Left colon (tissue), 2 donors: ENCODE measurements at regions not wholly inside any gene's neighbourhood (a gene's known extent, or its start where the extent isn't known, plus 50 kb on each side); places are given as distances from the start of the nearest gene placed in this dataset.

ENCODE experiments used
- ATAC-seq: fragments of 200-7000 bp; cut with Tn5 transposase; one replicate; pipeline ENCODE4 v1.9.1; 2020; ENCODE audit warnings: mild to moderate bottlenecking, moderate library complexity
- DNase-seq, 2 donors: peaks; one replicate each; pipeline ENCODE4 v3.0.0-alpha.2; 2020
- intact Hi-C, 2 donors: fragments of 100-400 bp; cut with DNase I in 1 of 2; cut with micrococcal nuclease in 1 of 2; formaldehyde crosslinking; loops; one replicate each; pipeline versions ENCODE4 v1.11.2 to v1.14.0; 2022; cut with DNase I, micrococcal nuclease
- donor health status: DM: no; HTN: no; CAD: no.
- donor health status: DM: yes; HTN: yes; CAD: no.

DNA sequence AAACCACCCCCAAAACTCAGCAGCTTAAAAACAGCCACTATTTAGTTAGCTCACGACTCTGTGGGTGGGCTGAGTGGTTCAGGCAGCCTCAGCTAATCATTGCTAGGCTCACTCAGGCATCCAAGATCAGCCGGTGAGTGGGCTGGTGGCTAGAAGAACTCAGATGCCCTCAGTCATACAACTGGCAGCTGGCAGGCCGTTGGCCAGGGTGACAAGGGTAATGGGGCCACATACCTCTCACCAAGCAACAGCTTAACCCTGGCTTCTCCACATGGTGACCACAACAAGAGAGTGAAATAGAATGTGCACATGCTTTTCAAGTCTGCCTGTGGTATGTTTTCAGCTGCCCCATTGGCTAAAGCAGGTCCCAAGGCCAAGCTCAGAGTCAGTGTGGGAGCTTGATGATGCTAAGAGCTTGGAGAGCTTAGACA, 435.4 kb upstream of the TSHZ3 start:
- intact Hi-C loops = no loop called here
- DNase-seq (no peak), ATAC-seq (no peak)

DNA sequence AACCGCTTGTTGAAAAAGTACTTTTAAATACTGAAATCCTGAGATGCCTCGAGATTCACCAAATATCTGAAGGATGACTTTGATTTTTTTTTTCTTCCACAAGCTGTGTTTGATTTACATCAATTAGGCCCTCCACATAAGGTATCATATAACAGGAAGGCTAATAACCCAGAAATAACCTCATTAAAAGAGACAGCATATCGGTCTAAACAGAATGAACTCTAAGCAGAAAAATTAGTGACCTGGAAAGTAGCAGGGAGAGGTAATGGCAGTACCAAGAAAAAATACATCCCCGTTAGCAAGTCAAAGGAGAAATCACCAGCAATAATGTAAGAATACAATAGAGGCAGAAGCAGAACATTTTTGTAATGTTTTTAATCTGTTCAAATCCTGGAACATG, 452.4 kb upstream of the TSHZ3 start:
- intact Hi-C loops = no loop called here
- no peak for ATAC-seq
- no peak for DNase-seq

DNA sequence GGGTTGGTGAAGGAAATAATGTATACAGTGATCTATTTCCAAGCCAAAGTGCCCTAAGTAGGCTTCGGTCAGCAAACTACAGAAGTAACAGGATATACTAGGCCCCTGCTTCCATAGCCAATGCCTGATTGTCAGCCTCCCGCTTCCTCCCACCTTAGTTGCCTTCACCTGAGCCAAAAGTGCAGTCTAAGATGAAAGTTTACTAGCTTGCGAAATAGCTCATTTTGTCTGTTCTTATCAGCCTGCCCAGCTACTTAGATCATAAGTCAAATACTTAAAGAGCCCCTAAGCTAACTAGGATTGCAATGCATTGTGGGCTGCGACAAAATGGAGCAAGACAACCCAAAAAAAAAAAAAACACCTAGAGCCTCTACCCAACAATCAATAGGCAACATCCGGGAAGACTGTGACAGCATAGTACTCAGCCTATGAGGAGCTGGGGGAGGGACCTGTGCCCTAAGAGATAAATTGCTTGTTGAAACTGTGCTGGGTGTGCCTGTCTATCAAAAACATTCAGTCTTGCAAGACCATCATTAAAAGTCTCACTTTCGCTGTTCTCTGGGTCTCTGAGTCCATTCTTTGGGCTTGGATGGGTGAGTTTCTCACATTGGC, 454.7 kb upstream of the TSHZ3 start:
- intact Hi-C loops = no loop called here
- ATAC-seq (no peak), DNase-seq (no peak)

DNA sequence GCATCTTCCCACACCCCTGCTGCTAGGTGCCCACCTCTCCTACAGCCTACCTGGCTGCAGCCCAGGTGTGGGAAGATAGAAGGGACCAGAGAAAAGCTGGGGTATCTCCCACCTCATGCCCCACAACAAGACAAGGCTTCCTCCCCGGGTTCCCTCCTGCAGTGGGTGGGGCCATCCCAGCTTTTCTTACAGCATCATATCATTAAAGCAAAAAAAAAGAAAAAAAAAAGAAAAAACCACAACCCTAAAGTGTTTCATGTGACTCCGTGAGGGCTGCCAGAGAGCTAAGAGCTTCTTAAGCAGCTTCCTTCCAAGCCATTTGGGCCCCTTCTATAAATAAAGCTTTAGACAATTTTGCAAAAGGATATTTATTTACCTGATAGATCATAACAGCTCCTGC, 455.4 kb upstream of the TSHZ3 start:
- DNase-seq (no peak), ATAC-seq (no peak)
- intact Hi-C loops = no loop called here

DNA sequence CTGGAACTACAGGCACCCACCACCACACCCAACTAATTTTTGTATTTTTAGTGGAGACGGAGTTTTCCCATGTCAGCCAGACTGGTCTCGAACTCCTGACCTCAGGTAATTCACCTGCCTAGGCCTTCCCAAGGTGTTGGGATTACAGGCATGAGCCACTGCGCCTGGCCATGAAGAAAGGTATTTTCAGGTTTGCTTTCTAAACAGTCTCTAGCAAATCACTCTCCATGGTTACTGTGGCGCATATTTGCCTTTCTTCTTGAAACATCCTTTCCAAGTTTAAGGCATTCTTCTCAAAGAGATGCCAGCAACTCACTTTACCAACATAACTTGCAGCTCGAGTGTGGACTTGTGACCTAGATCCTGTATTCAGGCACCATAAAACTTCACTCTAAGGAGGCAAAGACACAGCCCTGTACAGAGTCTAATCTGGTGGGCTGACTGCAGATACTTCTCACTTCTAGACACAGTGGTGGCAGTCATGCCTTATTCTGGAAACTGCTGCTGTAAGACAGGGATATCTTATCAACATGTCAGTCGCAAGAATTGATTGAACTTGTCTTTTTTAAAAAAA, 461.4 kb upstream of the TSHZ3 start:
- ATAC-seq (no peak), DNase-seq (no peak)
- intact Hi-C loops = no loop called here

DNA sequence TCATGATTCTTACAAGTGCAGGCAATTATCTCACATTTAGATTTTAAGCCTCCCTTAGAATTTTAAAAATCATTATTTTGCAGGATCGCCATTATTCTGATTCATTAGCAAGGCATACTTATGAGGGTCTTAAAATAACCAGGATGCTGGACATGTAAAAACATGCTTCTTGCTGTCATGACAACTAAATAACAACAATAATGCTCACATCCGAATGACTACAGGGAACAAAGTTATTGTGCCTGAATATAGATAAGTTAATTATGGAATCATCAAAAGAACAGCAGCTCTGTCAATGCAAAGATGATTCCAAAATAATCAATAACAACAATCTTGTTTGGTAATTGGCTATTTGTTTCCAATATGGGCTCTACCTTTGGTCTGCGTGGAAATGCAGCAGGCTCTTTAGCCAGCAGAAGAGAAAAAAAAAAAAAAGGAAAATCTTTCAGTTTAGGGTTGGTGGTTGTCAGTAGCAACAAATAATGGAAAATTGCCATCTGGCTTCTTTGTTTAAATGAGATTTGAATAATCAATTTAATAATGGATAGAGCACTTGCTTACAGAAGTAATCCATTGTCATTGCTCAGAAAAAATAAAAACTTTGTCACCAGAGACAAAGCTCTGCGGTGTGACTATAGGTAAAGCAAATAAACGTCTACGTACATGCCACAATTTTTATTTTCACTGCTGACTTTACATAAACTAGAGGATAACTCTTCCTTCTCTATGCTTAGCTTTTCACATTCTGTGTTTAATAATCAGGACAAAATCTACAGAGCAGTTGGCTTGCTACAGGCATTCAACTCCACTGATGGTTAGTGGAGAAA, 468.9 kb upstream of the TSHZ3 start:
- ATAC-seq (no peak), DNase-seq (no peak)
- intact Hi-C loops = no loop called here

DNA sequence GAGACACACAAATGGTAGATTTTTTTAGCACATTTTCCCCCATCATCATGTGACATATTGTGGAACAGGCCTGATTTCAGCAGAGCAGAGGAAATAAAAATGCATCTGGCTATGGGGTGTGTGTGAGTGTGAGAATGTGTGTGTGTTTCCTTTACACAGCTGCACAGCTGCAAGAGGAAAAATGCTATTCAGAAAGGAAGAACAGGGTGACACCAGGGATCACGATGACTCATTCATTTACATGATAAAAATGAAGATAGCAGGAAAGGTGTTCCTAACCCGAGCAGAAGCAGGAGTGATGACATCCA, 469.5 kb upstream of the TSHZ3 start:
- intact Hi-C loops = no loop called here
- no peak for DNase-seq
- ATAC-seq = no peak

DNA sequence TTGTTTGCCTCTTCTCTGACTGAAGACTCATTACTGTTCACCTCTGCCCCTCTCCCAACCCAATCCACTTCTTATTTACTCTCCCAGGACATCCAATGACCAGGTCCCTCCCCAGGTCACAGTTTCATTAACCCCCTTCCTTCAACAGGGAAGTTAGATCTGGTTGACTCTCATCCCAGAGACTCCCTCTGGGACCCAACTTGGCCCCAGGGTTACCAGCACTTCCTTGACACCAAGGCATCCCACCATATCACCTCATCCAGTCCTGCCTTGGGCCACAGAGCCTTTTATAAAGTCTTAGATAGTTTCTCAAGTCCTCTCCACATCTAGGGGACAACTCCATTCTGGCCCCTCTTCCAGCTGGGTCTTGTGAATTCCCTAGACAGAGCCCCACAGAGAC, 470.6 kb upstream of the TSHZ3 start:
- no peak for ATAC-seq
- DNase-seq = no peak
- intact Hi-C loops = no loop called here

DNA sequence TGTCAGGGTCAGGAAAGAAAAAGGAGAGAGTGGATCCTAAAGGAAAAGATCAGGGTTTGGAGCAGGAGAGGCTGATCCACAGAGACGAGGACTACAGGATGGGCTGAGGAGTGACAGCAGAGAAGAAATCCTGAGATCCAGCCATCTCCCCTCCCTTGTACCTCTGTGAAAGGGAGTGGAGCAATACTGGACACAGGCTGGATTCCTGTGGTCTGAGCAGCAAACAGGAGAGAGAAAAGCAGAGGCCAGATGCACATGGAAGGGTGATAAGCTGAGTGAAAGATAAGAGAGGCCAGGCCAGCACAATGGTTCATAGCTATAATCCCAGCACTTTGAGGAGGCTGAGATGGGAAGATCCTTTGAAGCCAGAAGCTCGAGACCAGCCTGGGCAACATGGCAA, 472.1 kb upstream of the TSHZ3 start:
- no peak for ATAC-seq
- intact Hi-C loops = no loop called here
- DNase-seq = no peak

DNA sequence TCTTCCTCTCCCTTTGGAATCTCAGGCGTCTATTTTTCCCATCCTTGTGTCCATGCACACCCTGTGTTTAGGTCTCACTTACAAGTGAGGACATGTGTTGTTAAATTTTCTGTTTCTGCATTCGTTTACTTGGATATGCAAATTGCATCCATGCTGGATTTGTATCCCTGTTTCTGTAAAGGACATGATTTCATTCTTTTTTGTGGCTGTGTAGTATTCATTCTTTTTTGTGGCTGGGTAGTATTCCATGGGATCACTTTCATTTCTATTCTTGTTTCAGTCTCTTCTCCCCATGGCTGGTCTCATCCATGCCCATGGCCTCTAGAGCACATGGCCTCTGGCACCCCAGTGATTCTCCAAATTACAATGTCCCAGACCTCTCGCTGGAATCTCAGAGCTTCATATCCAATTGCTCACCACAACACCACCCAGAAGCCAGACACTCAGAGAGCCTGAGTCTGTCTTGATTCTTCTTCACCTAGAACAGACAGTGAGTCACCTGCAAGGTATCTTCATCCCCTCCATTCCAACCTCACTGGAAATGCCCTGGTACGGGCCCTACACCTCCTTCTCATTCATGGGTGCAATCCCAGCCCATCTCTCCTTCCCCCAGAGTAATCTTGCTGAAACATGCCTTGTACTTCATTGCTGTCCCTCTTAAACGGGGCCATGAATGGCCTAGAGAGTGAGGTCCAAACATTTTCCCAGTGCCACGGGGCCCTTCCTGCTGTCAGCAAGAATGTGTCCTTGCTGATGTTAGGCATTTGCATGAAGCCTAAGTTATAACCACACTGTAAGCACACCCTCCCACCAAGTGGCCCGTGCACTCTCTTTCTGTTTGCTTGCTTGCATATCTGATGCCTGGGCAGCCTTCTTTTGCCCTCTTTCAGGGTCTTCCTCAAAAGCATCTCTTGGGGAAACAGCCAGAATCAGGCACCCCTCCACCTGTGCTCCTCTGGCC, 476.2 kb upstream of the TSHZ3 start:
- no peak for DNase-seq
- ATAC-seq = no peak
- intact Hi-C loops = no loop called here

DNA sequence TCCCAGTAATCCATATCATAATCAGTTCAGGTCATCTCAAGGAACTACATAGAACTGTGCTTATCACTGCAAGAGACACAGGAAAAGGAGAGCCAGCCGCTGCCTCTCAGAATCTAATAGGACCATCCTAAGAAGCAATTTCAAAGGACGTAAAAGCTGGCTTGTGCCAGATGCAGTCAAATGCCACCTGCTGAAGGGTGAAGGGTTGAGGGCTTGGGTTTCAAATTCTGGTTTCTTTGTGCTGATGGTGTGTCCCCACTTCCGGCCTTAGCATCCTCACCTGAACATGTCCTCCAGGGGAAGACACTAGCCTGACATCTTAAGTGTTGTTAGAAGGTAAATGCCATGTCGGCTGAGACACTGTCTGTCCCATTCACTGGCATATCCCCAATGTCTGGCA, 477.1 kb upstream of the TSHZ3 start:
- DNase-seq (no peak), ATAC-seq (no peak)
- intact Hi-C loops = no loop called here

DNA sequence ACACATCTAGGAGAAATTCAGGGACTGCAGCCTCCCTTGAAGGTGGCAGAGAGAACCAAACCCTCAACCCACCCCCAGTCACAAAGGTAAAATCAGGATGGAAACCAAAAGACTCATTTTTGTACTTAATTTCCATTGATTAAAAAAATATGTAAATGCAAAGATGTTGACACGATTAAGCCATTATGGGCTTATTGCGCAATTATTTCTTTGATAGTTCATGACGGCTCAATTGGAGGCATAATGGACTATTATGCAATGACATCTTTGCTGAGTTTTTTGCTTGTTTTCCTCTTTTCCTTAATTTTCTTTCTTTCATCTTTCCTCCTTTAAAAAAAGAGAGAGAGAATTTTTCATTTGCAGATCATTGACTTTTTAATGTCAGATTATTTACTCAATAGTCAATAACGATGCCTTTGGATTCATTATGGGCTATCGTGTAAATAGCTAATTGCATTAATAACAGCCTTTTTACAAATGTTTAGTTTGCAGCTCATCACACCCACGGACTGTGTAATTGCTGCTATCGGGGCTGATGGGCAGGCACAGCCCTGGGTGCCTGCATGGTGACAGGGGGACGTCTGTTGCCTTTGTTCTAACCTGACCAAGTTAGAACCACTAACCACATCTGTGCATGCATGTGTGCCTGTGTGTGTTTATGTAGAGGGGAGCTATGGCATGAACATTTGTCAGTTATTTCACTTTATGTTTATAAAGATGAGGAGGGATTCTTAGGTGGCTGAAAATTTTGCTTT, 482.4 kb upstream of the TSHZ3 start:
- ATAC-seq = no peak
- intact Hi-C loops = no loop called here

DNA sequence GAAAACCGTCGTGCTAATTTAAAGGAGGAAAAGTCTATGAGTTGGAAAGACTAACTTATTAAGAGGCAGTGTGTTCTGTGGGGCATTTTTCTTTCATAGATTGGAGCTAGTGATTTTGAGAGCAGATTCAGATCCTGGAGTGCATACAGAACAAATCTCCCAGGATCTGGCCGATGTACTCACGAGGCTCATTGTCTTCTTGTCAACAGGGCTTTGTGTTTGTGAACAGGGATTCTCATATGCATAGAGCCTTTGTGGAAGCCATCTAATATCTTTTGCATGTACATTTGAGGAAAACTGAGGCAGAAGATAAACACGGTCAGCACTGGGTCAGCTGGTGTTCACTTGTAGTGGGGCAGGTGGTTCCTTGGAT, 482.9 kb upstream of the TSHZ3 start:
- DNase-seq (no peak), ATAC-seq (no peak)
- intact Hi-C loops = no loop called here

More for the DNA sequence above, 482.4 kb upstream of the TSHZ3 start:
- no peak for DNase-seq

DNA sequence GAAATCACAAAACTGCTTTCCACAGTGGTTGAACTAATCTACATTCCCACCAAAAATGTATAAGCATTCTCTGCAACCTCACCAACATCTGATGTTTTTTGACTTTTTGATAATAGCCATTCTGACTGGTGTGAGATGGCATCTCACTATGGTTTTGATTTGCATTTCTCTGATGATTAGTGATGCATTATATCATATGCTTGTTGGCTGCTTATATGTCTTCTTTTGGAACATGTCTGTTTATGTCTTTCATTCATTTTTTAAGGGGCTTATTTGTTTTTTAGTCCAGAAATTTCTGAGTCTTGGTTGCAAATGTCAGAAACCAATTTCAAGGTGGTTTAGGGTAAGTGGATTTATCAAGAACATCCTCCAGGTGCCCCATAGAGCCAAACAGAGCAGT, 484.8 kb upstream of the TSHZ3 start:
- DNase-seq = no peak
- intact Hi-C loops = no loop called here

DNA sequence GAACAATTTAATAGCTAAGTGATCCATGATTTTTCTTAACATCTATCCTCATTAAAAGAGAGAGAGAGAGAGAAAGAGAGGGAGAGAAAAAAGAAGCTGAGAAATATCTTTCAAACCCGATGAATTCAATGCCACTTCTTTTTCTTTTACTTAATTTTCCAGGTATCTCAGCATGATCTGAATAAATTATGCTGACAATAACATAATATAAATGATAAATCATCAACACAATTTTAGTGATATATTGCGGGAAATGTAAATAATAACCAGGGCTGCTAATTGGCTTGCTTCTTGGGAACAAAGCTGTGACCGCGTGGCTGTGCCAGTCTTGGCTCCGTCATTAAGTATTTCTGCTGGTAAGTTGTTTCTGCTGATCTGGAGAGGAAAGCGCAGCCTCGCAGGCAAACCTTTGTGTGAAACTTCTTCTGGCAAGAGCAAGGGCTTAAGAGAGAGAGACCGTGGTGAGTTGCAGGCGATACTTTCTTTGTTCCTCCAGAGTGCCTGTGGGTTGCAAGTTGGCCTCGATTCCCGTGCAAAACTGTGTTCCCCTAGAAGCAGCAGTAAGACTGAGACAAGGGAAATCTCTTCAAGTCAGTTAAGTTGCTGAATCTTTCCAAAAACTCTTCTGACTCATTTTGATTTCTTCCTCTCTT, 489.1 kb upstream of the TSHZ3 start:
- ATAC-seq = no peak
- intact Hi-C loops = no loop called here
- no peak for DNase-seq

More for the DNA sequence above, 484.8 kb upstream of the TSHZ3 start:
- no peak for ATAC-seq

DNA sequence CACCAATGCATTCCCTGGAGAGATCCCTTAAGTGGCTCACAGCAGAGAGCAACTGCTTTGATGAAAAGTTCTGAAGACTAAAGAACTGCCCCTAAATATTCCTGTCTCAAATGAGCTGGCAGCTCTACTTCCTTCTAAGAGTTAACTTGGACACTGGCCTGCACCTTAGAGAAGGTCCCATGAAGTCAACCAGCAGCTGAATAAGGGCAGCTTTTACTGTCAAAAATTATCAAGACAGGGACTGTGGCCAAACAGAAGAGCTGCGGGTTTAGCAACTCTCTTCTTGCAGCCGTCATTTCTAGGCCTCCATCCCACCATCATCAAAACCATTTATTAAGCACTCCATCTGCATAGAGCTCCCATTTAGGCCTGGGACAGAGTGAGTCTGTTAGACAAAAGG, 491.1 kb upstream of the TSHZ3 start:
- ATAC-seq (no peak), DNase-seq (no peak)
- intact Hi-C loops = no loop called here

DNA sequence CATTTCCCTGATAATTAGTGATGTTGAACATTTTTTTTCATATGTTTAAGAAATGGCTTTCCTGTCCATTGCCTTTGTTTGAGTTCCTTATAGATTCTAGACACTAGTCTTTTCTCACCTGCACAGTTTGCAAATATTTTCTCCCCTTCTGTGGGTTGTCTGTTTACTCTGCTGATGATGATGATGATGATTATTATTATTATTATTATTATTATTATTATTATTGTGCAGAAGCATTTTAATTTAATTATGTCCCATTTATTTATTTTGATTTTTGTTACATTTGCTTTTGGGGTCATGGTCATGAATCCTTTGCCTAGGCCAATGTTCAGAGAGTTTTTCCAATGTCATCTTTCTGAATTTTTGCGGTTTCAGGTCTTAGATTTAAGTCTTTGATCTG, 492.5 kb upstream of the TSHZ3 start:
- intact Hi-C loops = no loop called here
- ATAC-seq (no peak), DNase-seq (no peak)

DNA sequence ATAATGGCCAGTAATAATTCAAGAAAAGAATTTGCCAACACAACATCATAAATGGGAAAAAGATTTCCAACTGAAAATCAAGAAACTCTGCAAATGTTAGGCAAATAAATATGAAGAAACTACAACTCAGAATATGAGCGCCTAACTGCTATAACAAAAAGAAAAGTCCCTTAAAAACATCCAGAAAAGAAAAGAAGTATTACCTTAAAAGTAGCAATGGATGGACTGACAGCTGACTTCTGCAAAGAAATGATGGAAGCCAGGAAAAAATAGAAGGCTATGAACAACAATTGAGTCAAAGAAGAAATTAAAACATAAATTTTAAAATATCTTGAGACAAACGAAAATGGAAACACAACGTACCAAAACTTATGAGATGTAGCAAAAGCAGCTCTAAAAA, 482.3 kb upstream of the ZNF507 start:
- no peak for DNase-seq
- intact Hi-C loops = no loop called here
- no peak for ATAC-seq

DNA sequence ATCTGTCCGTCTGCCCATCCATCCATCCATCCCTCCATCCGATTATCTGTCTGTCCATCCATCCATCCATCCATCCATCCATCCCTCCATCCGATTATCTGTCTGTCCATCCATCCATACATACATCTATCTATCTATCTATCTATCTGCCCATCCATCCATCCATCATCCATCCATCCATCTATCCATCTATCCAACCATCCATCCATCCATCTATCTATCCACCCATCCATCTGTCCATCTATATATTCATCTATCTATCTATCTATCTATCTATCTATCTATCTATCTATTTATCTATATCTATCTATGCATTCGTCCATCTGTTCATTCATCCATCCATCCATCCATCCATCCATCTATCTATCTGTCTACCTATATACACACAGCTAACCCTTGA, 471.1 kb upstream of the ZNF507 start:
- intact Hi-C loops = no loop called here
- no peak for DNase-seq
- ATAC-seq = no peak
